ENCODE measurements at regions not wholly inside any gene's neighbourhood (a gene's known extent, or its start where the extent isn't known, plus 50 kb on each side); places are given as distances from the start of the nearest gene placed in this dataset.
"Not testable (repeated sequence)": the region's sequence is repeated elsewhere in the genome, so short reads cannot be mapped to it uniquely, and the experiment has no call there.

DNA sequence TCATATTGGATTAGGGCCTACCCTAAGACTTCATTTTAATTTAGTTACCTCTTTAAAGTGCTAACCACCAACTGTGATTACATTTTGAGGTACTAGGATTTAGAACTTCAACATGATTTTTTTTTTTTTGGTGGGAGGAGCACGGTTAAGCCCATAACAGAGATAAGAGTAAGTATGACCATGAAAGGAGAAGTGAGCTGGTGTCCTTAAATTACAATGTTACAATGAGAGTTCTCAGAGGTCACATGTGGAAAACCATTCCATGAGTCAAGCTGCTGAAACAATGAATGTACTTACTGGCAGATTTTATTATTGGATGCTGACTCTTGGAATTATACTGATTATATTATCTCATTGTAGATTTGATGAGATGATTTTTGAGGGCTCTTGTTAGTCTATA, 779.3 kb upstream of the CITED2 start:
- no peaks in the 10 kb centered on the region for H3F3A ChIP-seq (ENCODE audit: insufficient read depth)
- H2AFZ ChIP-seq (ENCODE audit: low read depth, low read length, severe bottlenecking), result peak overlapping the region; percentile 49
- H3K4me2 ChIP-seq (ENCODE audit: low read depth, low read length, poor library complexity, severe bottlenecking), result no peak overlapping the region
- H3K79me2 ChIP-seq (ENCODE audit: insufficient read depth, low read length), result no peaks in the 10 kb centered on the region
- no peaks in the 10 kb centered on the region for H3K36me3 ChIP-seq (ENCODE audit: low read length)
- no peaks in the 10 kb centered on the region for H3K27me3 ChIP-seq (ENCODE audit: low read length)
- H3K27ac ChIP-seq (ENCODE audit: low read depth, low read length), result no peak overlapping the region
- no peaks in the 10 kb centered on the region for H3K9me3 ChIP-seq (ENCODE audit: insufficient read depth, low read length)
- TF ChIP-seq CTCF (IDR thresholded peaks at IDR 0.05; ENCODE audit: insufficient read depth, low read length, poor library complexity, severe bottlenecking) (no peak), EZH2phosphoT487 (conservative IDR thresholded peaks at IDR 0.05; ENCODE audit: low read length) (no peak)
- H4K20me1 ChIP-seq (ENCODE audit: low read depth, low read length), result no peaks in the 10 kb centered on the region
- H3K4me3 ChIP-seq (ENCODE audit: insufficient read depth, low read length, poor library complexity, severe bottlenecking), result no peak overlapping the region
- H3K9ac ChIP-seq (ENCODE audit: low read length), result no peak overlapping the region
- no peaks in the 10 kb centered on the region for H3K9me2 ChIP-seq (replicated peaks; ENCODE audit: insufficient read depth, low read length)

- not testable (repeated sequence) for H3K27ac ChIP-seq (ENCODE audit: low read depth, low read length); H3K36me3 ChIP-seq (ENCODE audit: low read length); H3K79me2 ChIP-seq (ENCODE audit: insufficient read depth, low read length); H2AFZ ChIP-seq (ENCODE audit: low read depth, low read length, severe bottlenecking); H3K9ac ChIP-seq (ENCODE audit: low read length); H3K4me2 ChIP-seq (ENCODE audit: low read depth, low read length, poor library complexity, severe bottlenecking); H3F3A ChIP-seq (ENCODE audit: insufficient read depth); H3K27me3 ChIP-seq (ENCODE audit: low read length); H3K9me2 ChIP-seq (replicated peaks; ENCODE audit: insufficient read depth, low read length); H4K20me1 ChIP-seq (ENCODE audit: low read depth, low read length); H3K4me3 ChIP-seq (ENCODE audit: insufficient read depth, low read length, poor library complexity, severe bottlenecking); H3K9me3 ChIP-seq (ENCODE audit: insufficient read depth, low read length)
These were observed 773.7 kb upstream of the CITED2 start for GRCh38 chr6:140147825-140148814.

DNA sequence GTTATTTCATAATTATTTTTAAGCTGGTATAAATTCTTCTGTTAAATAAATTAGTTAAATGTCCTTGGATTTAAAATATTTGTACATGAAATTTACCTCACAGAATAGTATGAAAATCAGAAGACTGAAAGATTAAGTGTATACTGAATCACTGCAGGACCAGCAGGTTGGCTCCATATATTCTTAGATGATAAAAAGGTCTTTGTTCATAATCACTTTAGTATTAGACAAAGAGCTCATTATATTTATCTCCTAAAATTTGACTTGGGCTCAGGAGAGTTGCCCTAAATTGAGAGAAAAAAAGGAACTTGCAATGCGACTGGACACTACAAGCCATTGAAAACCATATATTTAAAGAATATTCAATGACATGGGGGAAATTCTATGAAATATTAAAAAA, 766.4 kb upstream of the CITED2 start:
- Histone ChIP-seq H3K9me3 (ENCODE audit: insufficient read depth, low read length) (no peaks in the 10 kb centered on the region), H4K20me1 (ENCODE audit: low read depth, low read length) (no peaks in the 10 kb centered on the region), H3K4me3 (ENCODE audit: insufficient read depth, low read length, poor library complexity, severe bottlenecking) (no peak overlapping the region), H3K9ac (ENCODE audit: low read length) (no peak overlapping the region), H3K9me2 (replicated peaks; ENCODE audit: insufficient read depth, low read length) (no peaks in the 10 kb centered on the region), H3K4me2 (ENCODE audit: low read depth, low read length, poor library complexity, severe bottlenecking) (no peak overlapping the region), H3K36me3 (ENCODE audit: low read length) (no peaks in the 10 kb centered on the region), H3K79me2 (ENCODE audit: insufficient read depth, low read length) (no peaks in the 10 kb centered on the region), H2AFZ (ENCODE audit: low read depth, low read length, severe bottlenecking) (no peak overlapping the region), H3K27me3 (ENCODE audit: low read length) (no peaks in the 10 kb centered on the region), H3F3A (ENCODE audit: insufficient read depth) (no peaks in the 10 kb centered on the region), H3K27ac (ENCODE audit: low read depth, low read length) (no peak overlapping the region)
- no peak for TF ChIP-seq EZH2phosphoT487 (conservative IDR thresholded peaks at IDR 0.05; ENCODE audit: low read length)
- TF ChIP-seq CTCF (IDR thresholded peaks at IDR 0.05; ENCODE audit: insufficient read depth, low read length, poor library complexity, severe bottlenecking), result no peak

GRCh38 chr6:140138311-140139010, 764.0 kb upstream of the CITED2 start:
- H3K9ac ChIP-seq (ENCODE audit: low read length), result no peak overlapping the region
- no peaks in the 10 kb centered on the region for H3K9me3 ChIP-seq (ENCODE audit: insufficient read depth, low read length)

More at GRCh38 chr6:140138311-140139010, 764.0 kb upstream of the CITED2 start:
- TF ChIP-seq CTCF (IDR thresholded peaks at IDR 0.05; ENCODE audit: insufficient read depth, low read length, poor library complexity, severe bottlenecking) (no peak), EZH2phosphoT487 (conservative IDR thresholded peaks at IDR 0.05; ENCODE audit: low read length) (no peak)
- Histone ChIP-seq H3K4me2 (ENCODE audit: low read depth, low read length, poor library complexity, severe bottlenecking) (no peak overlapping the region), H3K36me3 (ENCODE audit: low read length) (no peaks in the 10 kb centered on the region), H2AFZ (ENCODE audit: low read depth, low read length, severe bottlenecking) (no peak overlapping the region), H3K4me3 (ENCODE audit: insufficient read depth, low read length, poor library complexity, severe bottlenecking) (no peak overlapping the region), H3K27me3 (ENCODE audit: low read length) (no peaks in the 10 kb centered on the region), H3F3A (ENCODE audit: insufficient read depth) (no peaks in the 10 kb centered on the region), H3K9me2 (replicated peaks; ENCODE audit: insufficient read depth, low read length) (no peaks in the 10 kb centered on the region), H4K20me1 (ENCODE audit: low read depth, low read length) (no peaks in the 10 kb centered on the region), H3K27ac (ENCODE audit: low read depth, low read length) (no peak overlapping the region), H3K79me2 (ENCODE audit: insufficient read depth, low read length) (no peaks in the 10 kb centered on the region)
